ENCODE measurements at regions not wholly inside any gene's neighbourhood (a gene's known extent, or its start where the extent isn't known, plus 50 kb on each side); places are given as distances from the start of the nearest gene placed in this dataset.

DNA sequence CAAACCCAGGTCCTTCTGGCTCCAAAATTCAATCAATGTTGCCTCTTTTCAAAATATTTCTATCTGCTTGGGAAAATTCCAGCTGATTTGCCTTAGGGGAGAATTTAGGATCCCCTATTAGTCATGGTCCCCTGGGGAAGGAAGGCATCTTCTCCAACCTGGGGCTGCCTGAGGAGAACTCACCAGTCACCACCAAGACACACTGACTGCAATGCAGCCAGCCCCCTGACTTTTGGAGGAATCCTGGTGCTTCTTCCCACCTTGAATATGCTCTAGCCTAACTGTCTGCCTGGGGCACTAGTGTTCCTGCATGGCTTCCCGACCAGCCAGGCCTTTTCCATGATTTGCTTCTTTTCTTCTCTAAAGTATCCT, 71.8 kb upstream of the BCL2L14 start:
- intact Hi-C loops (cut with micrococcal nuclease; ENCODE audit: unreplicated experiment) (no loop called here), in situ Hi-C loops (cut with HindIII; ENCODE audit: low pct_unique_long_range_greater_than_20kb, low sequenced_read_pairs) (no loop called here)
- Histone ChIP-seq H3K4me3 (ENCODE audit: low read depth in 2 of 2, low read length in 2 of 2) (no peak overlapping the region), H3K9me3 (ENCODE audit: control insufficient read depth, insufficient read depth, low read depth, low read length) (no peaks in the 10 kb centered on the region), H3K27ac (ENCODE audit: low read length) (no peak overlapping the region), H3K27me3 (ENCODE audit: control insufficient read depth, insufficient read depth, low read length) (no peaks in the 10 kb centered on the region), H3K4me1 (ENCODE audit: control insufficient read depth, insufficient read depth, low read length) (no peaks in the 10 kb centered on the region), H3K36me3 (ENCODE audit: control insufficient read depth, insufficient read depth, low read length) (no peaks in the 10 kb centered on the region)
- ATAC-seq (no peak), DNase-seq (ENCODE audit: low read depth, low spot score) (no peak)
- ChIA-PET CTCF (no interaction called here), POLR2A (no interaction called here)
- no TSS peak for BruUV-seq (replicated peaks)
- TF ChIP-seq, protein P1, sequence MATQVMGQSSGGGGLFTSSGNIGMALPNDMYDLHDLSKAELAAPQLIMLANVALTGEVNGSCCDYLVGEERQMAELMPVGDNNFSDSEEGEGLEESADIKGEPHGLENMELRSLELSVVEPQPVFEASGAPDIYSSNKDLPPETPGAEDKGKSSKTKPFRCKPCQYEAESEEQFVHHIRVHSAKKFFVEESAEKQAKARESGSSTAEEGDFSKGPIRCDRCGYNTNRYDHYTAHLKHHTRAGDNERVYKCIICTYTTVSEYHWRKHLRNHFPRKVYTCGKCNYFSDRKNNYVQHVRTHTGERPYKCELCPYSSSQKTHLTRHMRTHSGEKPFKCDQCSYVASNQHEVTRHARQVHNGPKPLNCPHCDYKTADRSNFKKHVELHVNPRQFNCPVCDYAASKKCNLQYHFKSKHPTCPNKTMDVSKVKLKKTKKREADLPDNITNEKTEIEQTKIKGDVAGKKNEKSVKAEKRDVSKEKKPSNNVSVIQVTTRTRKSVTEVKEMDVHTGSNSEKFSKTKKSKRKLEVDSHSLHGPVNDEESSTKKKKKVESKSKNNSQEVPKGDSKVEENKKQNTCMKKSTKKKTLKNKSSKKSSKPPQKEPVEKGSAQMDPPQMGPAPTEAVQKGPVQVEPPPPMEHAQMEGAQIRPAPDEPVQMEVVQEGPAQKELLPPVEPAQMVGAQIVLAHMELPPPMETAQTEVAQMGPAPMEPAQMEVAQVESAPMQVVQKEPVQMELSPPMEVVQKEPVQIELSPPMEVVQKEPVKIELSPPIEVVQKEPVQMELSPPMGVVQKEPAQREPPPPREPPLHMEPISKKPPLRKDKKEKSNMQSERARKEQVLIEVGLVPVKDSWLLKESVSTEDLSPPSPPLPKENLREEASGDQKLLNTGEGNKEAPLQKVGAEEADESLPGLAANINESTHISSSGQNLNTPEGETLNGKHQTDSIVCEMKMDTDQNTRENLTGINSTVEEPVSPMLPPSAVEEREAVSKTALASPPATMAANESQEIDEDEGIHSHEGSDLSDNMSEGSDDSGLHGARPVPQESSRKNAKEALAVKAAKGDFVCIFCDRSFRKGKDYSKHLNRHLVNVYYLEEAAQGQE (IDR thresholded peaks at IDR 0.05; ENCODE audit: insufficient read depth in 1 of 2, low read depth in 2 of 2, low read length in 1 of 2), result no peak

DNA sequence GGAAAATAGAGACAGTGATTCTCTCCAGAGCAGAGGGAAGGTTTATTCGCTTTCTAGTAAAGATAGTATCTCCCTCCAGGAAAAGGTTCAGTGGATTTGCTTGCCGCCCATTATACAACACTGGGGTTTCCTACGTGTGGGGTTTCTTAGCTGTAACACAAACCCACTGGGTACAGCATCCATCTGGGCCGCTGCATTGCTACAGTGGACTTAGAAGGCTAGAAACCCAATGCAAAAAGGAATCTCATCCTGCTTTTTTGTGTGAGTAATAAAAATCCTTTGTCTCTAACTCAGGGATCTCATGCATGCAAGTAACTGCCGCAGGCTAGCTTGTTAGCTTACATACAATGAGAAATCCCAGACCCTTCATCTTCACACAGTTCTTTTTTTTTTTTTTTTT, 67.1 kb upstream of the BCL2L14 start:
- in situ Hi-C loops (cut with HindIII; ENCODE audit: low pct_unique_long_range_greater_than_20kb, low sequenced_read_pairs) (no loop called here), intact Hi-C loops (cut with micrococcal nuclease; ENCODE audit: unreplicated experiment) (no loop called here)
- Histone ChIP-seq H3K36me3 (ENCODE audit: control insufficient read depth, insufficient read depth, low read length) (no peaks in the 10 kb centered on the region), H3K27ac (ENCODE audit: low read length) (no peak overlapping the region), H3K27me3 (ENCODE audit: control insufficient read depth, insufficient read depth, low read length) (no peaks in the 10 kb centered on the region; the same call in 1 of the 2 replicates), H3K9me3 (ENCODE audit: control insufficient read depth, insufficient read depth, low read depth, low read length) (no peaks in the 10 kb centered on the region), H3K4me3 (ENCODE audit: low read depth in 2 of 2, low read length in 2 of 2) (no peak overlapping the region), H3K4me1 (ENCODE audit: control insufficient read depth, insufficient read depth, low read length) (no peaks in the 10 kb centered on the region)
- ChIA-PET POLR2A (interaction anchor here (0.6 kb wide), 1 partner anchor 98 kb away, joined by 3 read pairs; no protein-coding TSS in a partner anchor), CTCF (no interaction called here)
- ATAC-seq (no peak), DNase-seq (ENCODE audit: low read depth, low spot score) (no peak)
- TF ChIP-seq SIN3A (IDR thresholded peaks at IDR 0.05; ENCODE audit: borderline replicate concordance, insufficient read depth, low read depth, low read length) (no peak), POLR2AphosphoS5 (IDR thresholded peaks at IDR 0.05; ENCODE audit: low read depth, low read length) (no peak), TCF7L2 (IDR thresholded peaks at IDR 0.05; ENCODE audit: low read depth, low read length) (no peak)
- TF ChIP-seq, protein P1 (IDR thresholded peaks at IDR 0.05; ENCODE audit: insufficient read depth in 1 of 2, low read depth in 2 of 2, low read length in 1 of 2), result no peak
- TF ChIP-seq, protein P2, sequence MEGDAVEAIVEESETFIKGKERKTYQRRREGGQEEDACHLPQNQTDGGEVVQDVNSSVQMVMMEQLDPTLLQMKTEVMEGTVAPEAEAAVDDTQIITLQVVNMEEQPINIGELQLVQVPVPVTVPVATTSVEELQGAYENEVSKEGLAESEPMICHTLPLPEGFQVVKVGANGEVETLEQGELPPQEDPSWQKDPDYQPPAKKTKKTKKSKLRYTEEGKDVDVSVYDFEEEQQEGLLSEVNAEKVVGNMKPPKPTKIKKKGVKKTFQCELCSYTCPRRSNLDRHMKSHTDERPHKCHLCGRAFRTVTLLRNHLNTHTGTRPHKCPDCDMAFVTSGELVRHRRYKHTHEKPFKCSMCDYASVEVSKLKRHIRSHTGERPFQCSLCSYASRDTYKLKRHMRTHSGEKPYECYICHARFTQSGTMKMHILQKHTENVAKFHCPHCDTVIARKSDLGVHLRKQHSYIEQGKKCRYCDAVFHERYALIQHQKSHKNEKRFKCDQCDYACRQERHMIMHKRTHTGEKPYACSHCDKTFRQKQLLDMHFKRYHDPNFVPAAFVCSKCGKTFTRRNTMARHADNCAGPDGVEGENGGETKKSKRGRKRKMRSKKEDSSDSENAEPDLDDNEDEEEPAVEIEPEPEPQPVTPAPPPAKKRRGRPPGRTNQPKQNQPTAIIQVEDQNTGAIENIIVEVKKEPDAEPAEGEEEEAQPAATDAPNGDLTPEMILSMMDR (IDR thresholded peaks at IDR 0.05), result no peak
- no TSS peak for BruUV-seq (replicated peaks)

Data from Panc1 (cell line).